A673 (cell line): ENCODE measurements at regions not wholly inside any gene's neighbourhood (a gene's known extent, or its start where the extent isn't known, plus 50 kb on each side); places are given as distances from the start of the nearest gene placed in this dataset.
"Not testable (repeated sequence)": the region's sequence is repeated elsewhere in the genome, so short reads cannot be mapped to it uniquely, and the experiment has no call there.

Experiments used
- BruUV-seq: library from RNA; stranded (reverse); fragments of 400-500 nt; replicated peaks from 2 replicates; lab custom pipeline; 2021; lab: Mats Ljungman, UMichigan
- CTCF ChIA-PET: fragments of 300-600 bp; sonication (Branson Sonifier 250); formaldehyde crosslinking; loops from one replicate; lab custom pipeline; 2022; ENCODE audit warnings: antibody characterized with exemption; lab: Charles Lee
- POLR2A ChIA-PET: fragments of 300-600 bp; sonication (Branson Sonifier 250); formaldehyde crosslinking; loops from one replicate; lab custom pipeline; 2022; ENCODE audit warnings: antibody characterized with exemption; ENCODE audit not compliant: low non-redundant PET; lab: Charles Lee
- DNase-seq: peaks from one replicate; pipeline ENCODE4 v3.0.0-alpha.2; 2015; ENCODE audit warnings: low spot score
- H3K27ac ChIP-seq: fragments of 200-600 bp; sonication (generic); 2 replicates; pipeline ENCODE4 v1.5.1; 2016; ENCODE audit warnings: mixed run types, low read depth, mild to moderate bottlenecking, mixed read lengths, antibody characterized with exemption, low read length; ENCODE audit not compliant: poor library complexity, severe bottlenecking
- H3K27me3 ChIP-seq: fragments of 200-600 bp; sonication (generic); replicated peaks from 2 replicates; pipeline ENCODE4 v1.6.1; 2017; ENCODE audit warnings: mixed run types, low read depth, mild to moderate bottlenecking, mixed read lengths, antibody characterized with exemption, low read length; ENCODE audit not compliant: insufficient read depth, poor library complexity
- H3K36me3 ChIP-seq: fragments of 200-600 bp; sonication (generic); 2 replicates; pipeline ENCODE4 v1.6.1; 2016; ENCODE audit warnings: mixed run types, mild to moderate bottlenecking, mixed read lengths, antibody characterized with exemption, low read length; ENCODE audit not compliant: insufficient read depth, poor library complexity, severe bottlenecking
- H3K4me1 ChIP-seq: fragments of 200-600 bp; sonication (generic); 2 replicates; pipeline ENCODE4 v1.6.1; 2017; ENCODE audit warnings: mixed run types, mild to moderate bottlenecking, mixed read lengths, antibody characterized with exemption, low read length; ENCODE audit not compliant: insufficient read depth, poor library complexity, severe bottlenecking
- H3K4me3 ChIP-seq: fragments of 200-600 bp; sonication (generic); 2 replicates; pipeline ENCODE4 v1.5.1; 2016; ENCODE audit warnings: low read depth, mixed run types, mild to moderate bottlenecking, mixed read lengths, low read length; ENCODE audit not compliant: poor library complexity, severe bottlenecking
- H3K9me3 ChIP-seq: fragments of 200-600 bp; sonication (generic); 2 replicates; pipeline ENCODE4 v1.6.1; 2016; ENCODE audit warnings: mixed run types, low read depth, mild to moderate bottlenecking, mixed read lengths, antibody characterized with exemption, low read length; ENCODE audit not compliant: poor library complexity, severe bottlenecking
- EZH2 ChIP-seq: fragments of 200-600 bp; sonication (generic); IDR thresholded peaks from 2 replicates; pipeline ENCODE4 v1.6.1; 2017; ENCODE audit warnings: borderline replicate concordance, low read depth, mild to moderate bottlenecking, mixed read lengths, antibody characterized with exemption, low read length; ENCODE audit not compliant: poor library complexity, severe bottlenecking
- intact Hi-C: fragments of 100-400 bp; cut with micrococcal nuclease; formaldehyde crosslinking; loops from one replicate; pipeline ENCODE4 v1.10.0; 2022; ENCODE audit not compliant: unreplicated experiment
- TF ChIP-seq, protein P1 (sequence below): fragments of 300-800, 200-600 bp; sonication (generic); conservative IDR thresholded peaks from 2 replicates; pipeline ENCODE4 v1.5.1; 2017; ENCODE audit warnings: low read depth, mild to moderate bottlenecking, antibody characterized with exemption, low read length, moderate library complexity, mixed read lengths

- no peak overlapping the region for H3K4me3 ChIP-seq
- intact Hi-C loops, result no loop called here
- BruUV-seq, result no TSS peak
- H3K27me3 ChIP-seq, result peaks cover 4% of the 10 kb centered on the region
- no peaks in the 10 kb centered on the region for H3K36me3 ChIP-seq
- TF ChIP-seq EZH2, result no peak
- TF ChIP-seq, protein P1, sequence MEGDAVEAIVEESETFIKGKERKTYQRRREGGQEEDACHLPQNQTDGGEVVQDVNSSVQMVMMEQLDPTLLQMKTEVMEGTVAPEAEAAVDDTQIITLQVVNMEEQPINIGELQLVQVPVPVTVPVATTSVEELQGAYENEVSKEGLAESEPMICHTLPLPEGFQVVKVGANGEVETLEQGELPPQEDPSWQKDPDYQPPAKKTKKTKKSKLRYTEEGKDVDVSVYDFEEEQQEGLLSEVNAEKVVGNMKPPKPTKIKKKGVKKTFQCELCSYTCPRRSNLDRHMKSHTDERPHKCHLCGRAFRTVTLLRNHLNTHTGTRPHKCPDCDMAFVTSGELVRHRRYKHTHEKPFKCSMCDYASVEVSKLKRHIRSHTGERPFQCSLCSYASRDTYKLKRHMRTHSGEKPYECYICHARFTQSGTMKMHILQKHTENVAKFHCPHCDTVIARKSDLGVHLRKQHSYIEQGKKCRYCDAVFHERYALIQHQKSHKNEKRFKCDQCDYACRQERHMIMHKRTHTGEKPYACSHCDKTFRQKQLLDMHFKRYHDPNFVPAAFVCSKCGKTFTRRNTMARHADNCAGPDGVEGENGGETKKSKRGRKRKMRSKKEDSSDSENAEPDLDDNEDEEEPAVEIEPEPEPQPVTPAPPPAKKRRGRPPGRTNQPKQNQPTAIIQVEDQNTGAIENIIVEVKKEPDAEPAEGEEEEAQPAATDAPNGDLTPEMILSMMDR, result no peak
- ChIA-PET CTCF (no interaction called here), POLR2A (no interaction called here)
- H3K9me3 ChIP-seq, result no peaks in the 10 kb centered on the region
- no peak for DNase-seq
- no peaks in the 10 kb centered on the region for H3K4me1 ChIP-seq
- H3K27ac ChIP-seq, result no peak overlapping the region
Measured at GRCh38 chr7:26987338-26987737, 108.5 kb downstream of the HOXA1 start.

DNA sequence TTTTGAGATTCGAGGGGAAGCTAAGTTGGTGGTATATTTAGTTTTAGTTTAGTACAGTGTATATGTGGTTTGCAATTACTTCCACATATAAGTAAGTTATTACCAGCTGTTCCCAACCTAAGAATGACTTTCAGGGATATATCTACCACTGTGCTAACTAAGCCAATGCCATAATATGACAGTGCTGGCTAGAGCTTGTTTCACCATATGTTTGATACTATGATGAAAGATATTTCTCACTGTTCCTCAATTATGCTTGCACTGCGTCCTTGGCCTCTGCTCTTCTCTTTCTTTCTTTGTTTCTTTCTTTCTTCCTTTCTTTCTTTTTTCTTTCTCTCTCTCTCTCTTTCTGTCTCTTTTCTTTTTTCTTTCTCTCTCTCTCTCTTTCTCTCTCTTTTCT, 113.8 kb upstream of the SKAP2 start:
- CTCF ChIA-PET, result no interaction called here
- Histone ChIP-seq H3K27ac (no peak overlapping the region), H3K4me1 (no peaks in the 10 kb centered on the region), H3K9me3 (no peaks in the 10 kb centered on the region), H3K4me3 (no peak overlapping the region), H3K27me3 (no peaks in the 10 kb centered on the region), H3K36me3 (no peaks in the 10 kb centered on the region)
- POLR2A ChIA-PET, result no interaction called here
- intact Hi-C loops, result no loop called here
- BruUV-seq, result no TSS peak
- DNase-seq, result no peak
- TF ChIP-seq EZH2, result no peak
- TF ChIP-seq, protein P1, result no peak

- H3K36me3 ChIP-seq, result no peaks in the 10 kb centered on the region
- no TSS peak for BruUV-seq
- DNase-seq, result no peak
- no peaks in the 10 kb centered on the region for H3K4me1 ChIP-seq
- H3K27me3 ChIP-seq, result no peaks in the 10 kb centered on the region
- TF ChIP-seq, protein P1, result no peak
- TF ChIP-seq EZH2, result no peak
- ChIA-PET CTCF (no interaction called here), POLR2A (no interaction called here)
- no peak overlapping the region for H3K4me3 ChIP-seq
- intact Hi-C loops, result no loop called here
- H3K9me3 ChIP-seq, result no peaks in the 10 kb centered on the region
- no peak overlapping the region for H3K27ac ChIP-seq
Measured at GRCh38 chr7:26976840-26977239, 112.5 kb upstream of the SKAP2 start.

DNA sequence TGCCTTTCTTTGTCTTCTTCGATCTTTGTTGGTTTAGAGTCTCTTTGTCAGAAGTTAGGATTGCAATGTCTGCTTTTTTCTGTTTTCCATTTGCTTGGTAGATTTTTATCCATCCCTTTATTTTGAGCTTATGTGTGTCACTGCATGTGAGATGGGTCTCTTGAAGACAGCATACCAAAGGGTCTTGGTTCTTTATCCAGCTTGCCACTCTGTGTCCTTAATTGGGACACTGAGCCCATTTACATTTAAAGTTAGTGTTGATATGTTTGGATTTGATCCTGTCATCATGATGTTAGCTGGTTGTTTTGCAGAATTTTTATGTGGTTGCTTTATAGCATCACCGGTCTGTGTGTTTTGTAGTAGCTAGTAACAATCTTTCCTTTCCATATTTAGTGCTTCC, 107.5 kb upstream of the SKAP2 start:
- BruUV-seq, H3K36me3 ChIP-seq, POLR2A ChIA-PET, H3K9me3 ChIP-seq, H3K4me1 ChIP-seq, H3K27ac ChIP-seq, H3K27me3 ChIP-seq, H3K4me3 ChIP-seq, DNase-seq, intact Hi-C loops, CTCF ChIA-PET: not testable (repeated sequence)
